ENCODE measurements at regions not wholly inside any gene's neighbourhood (a gene's known extent, or its start where the extent isn't known, plus 50 kb on each side); places are given as distances from the start of the nearest gene placed in this dataset.

GRCh38 chr5:169354921-169355320 is 54.0 kb upstream of the SLIT3 start:
- H3K27me3 Mint-ChIP-seq (ENCODE audit: low read depth) = no peaks in the 10 kb centered on the region
- no peaks in the 10 kb centered on the region for H3K9me3 Mint-ChIP-seq (ENCODE audit: low read depth)
- H3K36me3 Mint-ChIP-seq (ENCODE audit: low read depth) = peaks cover under 1% of the 10 kb centered on the region
- H3K27ac Mint-ChIP-seq (ENCODE audit: unreplicated experiment) = no peak overlapping the region
- no peak for TF ChIP-seq CTCF (IDR thresholded peaks at IDR 0.05)
- H3K4me3 Mint-ChIP-seq (ENCODE audit: unreplicated experiment) = no peak overlapping the region
- peaks cover 35% of the 10 kb centered on the region for H3K4me1 Mint-ChIP-seq (ENCODE audit: low read depth)
- no peak for DNase-seq (ENCODE audit: low spot score)

- no peaks in the 10 kb centered on the region for H3K36me3 Mint-ChIP-seq (ENCODE audit: low read depth)
- H3K27ac Mint-ChIP-seq (ENCODE audit: unreplicated experiment) = no peak overlapping the region
- no peak overlapping the region for H3K4me3 Mint-ChIP-seq (ENCODE audit: unreplicated experiment)
- H3K9me3 Mint-ChIP-seq (ENCODE audit: low read depth) = no peaks in the 10 kb centered on the region
- DNase-seq (ENCODE audit: low spot score) = no peak
- TF ChIP-seq CTCF (IDR thresholded peaks at IDR 0.05) = no peak
- peaks cover 39% of the 10 kb centered on the region for H3K4me1 Mint-ChIP-seq (ENCODE audit: low read depth)
- no peaks in the 10 kb centered on the region for H3K27me3 Mint-ChIP-seq (ENCODE audit: low read depth)
These were observed 53.3 kb upstream of the SLIT3 start for GRCh38 chr5:169354263-169354662.

GRCh38 chr5:169352901-169353300 is 52.0 kb upstream of the SLIT3 start:
- no peak overlapping the region for H3K27ac Mint-ChIP-seq (ENCODE audit: unreplicated experiment)
- no peak for TF ChIP-seq CTCF (IDR thresholded peaks at IDR 0.05)
- no peaks in the 10 kb centered on the region for H3K27me3 Mint-ChIP-seq (ENCODE audit: low read depth)
- H3K4me3 Mint-ChIP-seq (ENCODE audit: unreplicated experiment) = no peak overlapping the region
- no peaks in the 10 kb centered on the region for H3K9me3 Mint-ChIP-seq (ENCODE audit: low read depth)
- no peaks in the 10 kb centered on the region for H3K36me3 Mint-ChIP-seq (ENCODE audit: low read depth)
- H3K4me1 Mint-ChIP-seq (ENCODE audit: low read depth) = peaks cover 39% of the 10 kb centered on the region
- DNase-seq (ENCODE audit: low spot score) = no peak

GRCh38 chr5:169351721-169352120 is 50.8 kb upstream of the SLIT3 start:
- DNase-seq (ENCODE audit: low spot score) = no peak
- Mint-ChIP-seq H3K9me3 (ENCODE audit: low read depth) (no peaks in the 10 kb centered on the region), H3K27ac (ENCODE audit: unreplicated experiment) (peak overlapping the region; percentile 88), H3K4me3 (ENCODE audit: unreplicated experiment) (no peak overlapping the region), H3K27me3 (ENCODE audit: low read depth) (no peaks in the 10 kb centered on the region), H3K4me1 (ENCODE audit: low read depth) (peaks cover 39% of the 10 kb centered on the region), H3K36me3 (ENCODE audit: low read depth) (no peaks in the 10 kb centered on the region)
- no peak for TF ChIP-seq CTCF (IDR thresholded peaks at IDR 0.05)

- no peak for DNase-seq (ENCODE audit: low spot score)
- Mint-ChIP-seq H3K27ac (ENCODE audit: unreplicated experiment) (peak overlapping the region; percentile 88), H3K4me3 (ENCODE audit: unreplicated experiment) (no peak overlapping the region), H3K27me3 (ENCODE audit: low read depth) (no peaks in the 10 kb centered on the region), H3K9me3 (ENCODE audit: low read depth) (no peaks in the 10 kb centered on the region), H3K36me3 (ENCODE audit: low read depth) (no peaks in the 10 kb centered on the region), H3K4me1 (ENCODE audit: low read depth) (peaks cover 39% of the 10 kb centered on the region)
- peak; percentile 19 for TF ChIP-seq CTCF (IDR thresholded peaks at IDR 0.05)
These were observed 49.9 kb upstream of the SLIT3 start for GRCh38 chr5:169350759-169351240.
